Immature natural killer cell (primary cell): ENCODE measurements at regions not wholly inside any gene's neighbourhood (a gene's known extent, or its start where the extent isn't known, plus 50 kb on each side); places are given as distances from the start of the nearest gene placed in this dataset.

Source experiments
- DNase-seq, 3 donors: peaks; one replicate each; pipeline ENCODE4 v3.0.0; 2022; ENCODE audit warnings: mixed read lengths in 1 of 3
- H3K27ac Mint-ChIP-seq, 6 donors: one replicate each; pipeline ENCODE4 v1.8.0; 2020; ENCODE audit warnings: mixed read lengths in 6 of 6, mild to moderate bottlenecking in 5 of 6, inconsistent platforms in 4 of 6, moderate library complexity in 3 of 6
- H3K27me3 Mint-ChIP-seq, 3 donors: one replicate each; pipeline ENCODE4 v1.8.0; 2020 to 2021; ENCODE audit warnings: low read depth in 3 of 3, mild to moderate bottlenecking in 3 of 3, mixed read lengths in 3 of 3, moderate library complexity in 3 of 3, inconsistent platforms in 1 of 3
- H3K36me3 Mint-ChIP-seq, 3 donors: one replicate each; pipeline ENCODE4 v1.8.0; 2020; ENCODE audit warnings: mixed read lengths in 3 of 3, inconsistent platforms in 2 of 3, mild to moderate bottlenecking in 2 of 3
- H3K4me1 Mint-ChIP-seq, 2 donors: one replicate each; pipeline ENCODE4 v1.8.0; 2020; ENCODE audit warnings: inconsistent platforms in 2 of 2, mild to moderate bottlenecking in 2 of 2, mixed read lengths in 2 of 2, moderate library complexity in 1 of 2
- H3K4me3 Mint-ChIP-seq, 5 donors: one replicate each; pipeline ENCODE4 v1.8.0; 2020; ENCODE audit warnings: mild to moderate bottlenecking in 5 of 5, mixed read lengths in 5 of 5, inconsistent platforms in 3 of 5, moderate library complexity in 3 of 5
- H3K9me3 Mint-ChIP-seq, 6 donors: one replicate each; pipeline ENCODE4 v1.8.0; 2020; ENCODE audit warnings: mild to moderate bottlenecking in 6 of 6, mixed read lengths in 6 of 6, inconsistent platforms in 4 of 6, moderate library complexity in 3 of 6

- no peak overlapping the region for H3K27ac Mint-ChIP-seq
- H3K4me3 Mint-ChIP-seq = no peak overlapping the region
- H3K9me3 Mint-ChIP-seq = peaks cover 0 to 3% (median 0%) of the 10 kb centered on the region in 6 donors
- peaks cover 0 to 2% (median 0%) of the 10 kb centered on the region in 3 donors for H3K27me3 Mint-ChIP-seq
- H3K4me1 Mint-ChIP-seq = no peaks in the 10 kb centered on the region
- no peak for DNase-seq
- no peaks in the 10 kb centered on the region for H3K36me3 Mint-ChIP-seq
These were observed 113.6 kb upstream of the MTNR1B start for GRCh38 chr11:92855607-92856405.

- Mint-ChIP-seq H3K9me3 (peaks cover 0 to 3% (median 0%) of the 10 kb centered on the region in 6 donors), H3K36me3 (no peaks in the 10 kb centered on the region), H3K27me3 (peaks cover 0 to 2% (median 0%) of the 10 kb centered on the region in 3 donors), H3K27ac (no peak overlapping the region), H3K4me3 (no peak overlapping the region), H3K4me1 (no peaks in the 10 kb centered on the region)
- DNase-seq = no peak
These were observed 112.0 kb upstream of the MTNR1B start for GRCh38 chr11:92857407-92857806.

GRCh38 chr11:92859156-92859690, 110.2 kb upstream of the MTNR1B start:
- Mint-ChIP-seq H3K36me3 (no peaks in the 10 kb centered on the region), H3K27ac (no peak overlapping the region), H3K4me1 (no peaks in the 10 kb centered on the region)

GRCh38 chr11:92861634-92862033, 107.8 kb upstream of the MTNR1B start:
- DNase-seq = no peak
- H3K27me3 Mint-ChIP-seq = no peaks in the 10 kb centered on the region
- H3K27ac Mint-ChIP-seq = no peak overlapping the region
- H3K36me3 Mint-ChIP-seq = no peaks in the 10 kb centered on the region
- H3K4me3 Mint-ChIP-seq = no peak overlapping the region
- H3K4me1 Mint-ChIP-seq = no peaks in the 10 kb centered on the region
- H3K9me3 Mint-ChIP-seq = peaks cover 0 to 4% (median 0%) of the 10 kb centered on the region in 6 donors

More at GRCh38 chr11:92859156-92859690, 110.2 kb upstream of the MTNR1B start:
- DNase-seq = no peak
- H3K27me3 Mint-ChIP-seq = peaks cover 0 to 2% (median 0%) of the 10 kb centered on the region in 3 donors
- peaks cover 0 to 3% (median 0%) of the 10 kb centered on the region in 6 donors for H3K9me3 Mint-ChIP-seq
- no peak overlapping the region for H3K4me3 Mint-ChIP-seq

- H3K27me3 Mint-ChIP-seq = peaks cover 0 to 2% (median 0%) of the 10 kb centered on the region in 3 donors
- no peak for DNase-seq
- H3K4me3 Mint-ChIP-seq = no peak overlapping the region
- no peaks in the 10 kb centered on the region for H3K4me1 Mint-ChIP-seq
- no peak overlapping the region for H3K27ac Mint-ChIP-seq
- H3K36me3 Mint-ChIP-seq = no peaks in the 10 kb centered on the region
- peaks cover 0 to 4% (median 0%) of the 10 kb centered on the region in 6 donors for H3K9me3 Mint-ChIP-seq
These were observed 104.1 kb upstream of the MTNR1B start for GRCh38 chr11:92865352-92865751.

GRCh38 chr11:92866679-92867282, 102.7 kb upstream of the MTNR1B start:
- Mint-ChIP-seq H3K4me1 (no peaks in the 10 kb centered on the region), H3K36me3 (no peaks in the 10 kb centered on the region), H3K27ac (no peak overlapping the region), H3K27me3 (peaks cover 0 to 2% (median 0%) of the 10 kb centered on the region in 3 donors), H3K9me3 (peaks cover 0 to 4% (median 0%) of the 10 kb centered on the region in 6 donors), H3K4me3 (no peak overlapping the region)
- DNase-seq = no peak

- H3K36me3 Mint-ChIP-seq = no peaks in the 10 kb centered on the region
- peaks cover 0 to 4% (median 0%) of the 10 kb centered on the region in 6 donors for H3K9me3 Mint-ChIP-seq
- H3K27ac Mint-ChIP-seq = no peak overlapping the region
- H3K27me3 Mint-ChIP-seq = peaks cover 0 to 2% (median 0%) of the 10 kb centered on the region in 3 donors
- H3K4me1 Mint-ChIP-seq = no peaks in the 10 kb centered on the region
- no peak overlapping the region for H3K4me3 Mint-ChIP-seq
- no peak for DNase-seq
These were observed 101.4 kb upstream of the MTNR1B start for GRCh38 chr11:92867913-92868619.

- Mint-ChIP-seq H3K27ac (no peak overlapping the region), H3K36me3 (no peaks in the 10 kb centered on the region), H3K27me3 (peaks cover 0 to 2% (median 0%) of the 10 kb centered on the region in 3 donors), H3K9me3 (peaks cover 0 to 4% (median 0%) of the 10 kb centered on the region in 6 donors), H3K4me3 (no peak overlapping the region), H3K4me1 (no peaks in the 10 kb centered on the region)
- no peak for DNase-seq
These were observed 99.7 kb upstream of the MTNR1B start for GRCh38 chr11:92869716-92870115.

- Mint-ChIP-seq H3K27me3 (peaks cover 0 to 2% (median 0%) of the 10 kb centered on the region in 3 donors), H3K4me1 (no peaks in the 10 kb centered on the region), H3K9me3 (peaks cover 0 to 4% (median 0%) of the 10 kb centered on the region in 6 donors), H3K27ac (no peak overlapping the region), H3K4me3 (no peak overlapping the region), H3K36me3 (no peaks in the 10 kb centered on the region)
- no peak for DNase-seq
These were observed 99.1 kb upstream of the MTNR1B start for GRCh38 chr11:92870196-92870832.

GRCh38 chr11:92873551-92873950, 95.9 kb upstream of the MTNR1B start:
- no peak for DNase-seq
- Mint-ChIP-seq H3K27ac (no peak overlapping the region), H3K4me1 (no peaks in the 10 kb centered on the region), H3K36me3 (no peaks in the 10 kb centered on the region), H3K27me3 (peaks cover 0 to 2% (median 0%) of the 10 kb centered on the region in 3 donors), H3K9me3 (peaks cover 0 to 6% (median 0%) of the 10 kb centered on the region in 6 donors), H3K4me3 (no peak overlapping the region)

- no peak for DNase-seq
- peaks cover 0 to 2% (median 0%) of the 10 kb centered on the region in 3 donors for H3K27me3 Mint-ChIP-seq
- no peak overlapping the region for H3K27ac Mint-ChIP-seq
- H3K9me3 Mint-ChIP-seq = peaks cover 0 to 6% (median 2%) of the 10 kb centered on the region in 6 donors
- no peaks in the 10 kb centered on the region for H3K4me1 Mint-ChIP-seq
- H3K36me3 Mint-ChIP-seq = no peaks in the 10 kb centered on the region
- no peak overlapping the region for H3K4me3 Mint-ChIP-seq
These were observed 94.0 kb upstream of the MTNR1B start for GRCh38 chr11:92875473-92875872.

GRCh38 chr11:92879086-92879485, 90.4 kb upstream of the MTNR1B start:
- Mint-ChIP-seq H3K27ac (no peak overlapping the region), H3K36me3 (no peaks in the 10 kb centered on the region), H3K9me3 (peaks cover 0 to 6% (median under 1%) of the 10 kb centered on the region in 6 donors), H3K4me1 (no peaks in the 10 kb centered on the region), H3K4me3 (no peak overlapping the region), H3K27me3 (peaks cover 0 to 3% (median 2%) of the 10 kb centered on the region in 3 donors)
- no peak for DNase-seq

- Mint-ChIP-seq H3K27ac (no peak overlapping the region), H3K9me3 (peaks cover 0 to 6% (median 2%) of the 10 kb centered on the region in 6 donors), H3K27me3 (peaks cover 0 to 3% (median 2%) of the 10 kb centered on the region in 3 donors), H3K4me3 (no peak overlapping the region), H3K36me3 (no peaks in the 10 kb centered on the region), H3K4me1 (no peaks in the 10 kb centered on the region)
- DNase-seq = no peak
These were observed 89.1 kb upstream of the MTNR1B start for GRCh38 chr11:92880381-92880780.
